NCI-H1092 (cell line): ENCODE measurements at regions not wholly inside any gene's neighbourhood (a gene's known extent, or its start where the extent isn't known, plus 50 kb on each side); places are given as distances from the start of the nearest gene placed in this dataset.
"Not testable (repeated sequence)": the region's sequence is repeated elsewhere in the genome, so short reads cannot be mapped to it uniquely, and the experiment has no call there.

Source experiments
- DNase-seq: peaks from one replicate; lab custom pipeline; 2025; lab: John Stamatoyannopoulos, UW

GRCh38 chr5:101647861-101648260, 648.2 kb downstream of the SLCO4C1 start:
- no peak for DNase-seq

- DNase-seq: no peak
Measured at GRCh38 chr5:101643794-101644193, 652.3 kb downstream of the SLCO4C1 start.

DNA sequence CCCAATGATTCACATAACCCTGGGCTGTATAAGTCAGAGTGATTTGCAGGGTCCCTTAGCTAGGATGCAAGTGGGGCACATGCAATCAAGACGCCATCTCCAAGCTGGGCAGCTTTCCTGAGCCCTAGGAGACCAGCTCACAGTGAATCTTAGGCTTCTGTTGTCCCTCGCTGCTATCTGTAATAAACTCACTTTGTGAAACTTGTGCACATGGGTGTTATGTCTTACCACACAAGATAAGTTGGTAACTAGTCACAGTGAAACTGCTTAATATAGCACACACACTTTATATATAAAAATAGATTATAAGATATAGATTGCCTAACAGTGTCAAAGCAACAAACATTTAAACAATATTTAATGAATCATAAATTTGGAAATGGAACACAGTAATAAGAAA, 658.5 kb downstream of the SLCO4C1 start:
- DNase-seq: no peak

DNA sequence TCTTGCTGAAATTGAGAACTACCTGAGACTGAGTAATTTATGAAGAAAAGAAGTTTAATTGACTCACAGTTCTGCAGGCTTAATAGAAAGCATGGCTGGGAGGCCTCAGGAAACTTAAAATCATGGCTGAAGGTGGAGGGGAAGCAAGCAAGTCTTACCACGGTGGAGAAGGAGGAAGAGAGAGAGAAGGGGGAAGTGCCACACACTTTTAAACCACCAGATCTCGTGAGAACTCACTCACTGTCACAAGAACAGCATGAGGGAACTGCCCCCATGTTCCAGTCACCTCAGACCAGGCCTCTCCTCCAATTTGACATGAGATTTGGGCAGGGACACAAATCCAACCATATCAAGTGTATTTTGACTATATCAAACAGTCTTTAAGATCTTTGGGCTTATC, 668.3 kb downstream of the SLCO4C1 start:
- DNase-seq: not testable (repeated sequence)

- no peak for DNase-seq
Measured at GRCh38 chr5:101626572-101626971, 669.5 kb downstream of the SLCO4C1 start.

- no peak for DNase-seq
Measured at GRCh38 chr5:101611039-101611438, 685.0 kb downstream of the SLCO4C1 start.

GRCh38 chr5:101608322-101608721, 687.8 kb downstream of the SLCO4C1 start:
- DNase-seq: no peak

DNA sequence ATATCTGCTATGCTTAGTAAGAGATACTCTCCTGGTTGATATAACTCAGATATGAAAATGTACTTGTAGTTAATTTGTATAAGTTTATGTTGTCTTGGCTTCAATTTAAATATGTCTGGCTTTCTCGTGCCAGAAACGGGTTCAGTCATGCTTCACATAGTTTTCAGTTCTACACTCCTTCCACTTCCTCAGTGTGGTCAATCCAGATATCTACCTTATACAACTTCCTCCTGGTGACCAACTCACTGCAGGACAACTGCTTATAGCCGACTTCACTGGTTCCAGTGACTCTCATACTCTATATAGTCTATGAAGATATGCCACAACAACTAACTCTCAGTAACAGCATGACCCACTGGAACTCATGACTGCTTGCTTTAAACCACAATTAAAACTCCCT, 690.4 kb downstream of the SLCO4C1 start:
- no peak for DNase-seq

GRCh38 chr5:101600614-101601013, 695.5 kb downstream of the SLCO4C1 start:
- no peak for DNase-seq

- DNase-seq: no peak
Measured at GRCh38 chr5:101590384-101590783, 687.3 kb upstream of the ST8SIA4 start.

DNA sequence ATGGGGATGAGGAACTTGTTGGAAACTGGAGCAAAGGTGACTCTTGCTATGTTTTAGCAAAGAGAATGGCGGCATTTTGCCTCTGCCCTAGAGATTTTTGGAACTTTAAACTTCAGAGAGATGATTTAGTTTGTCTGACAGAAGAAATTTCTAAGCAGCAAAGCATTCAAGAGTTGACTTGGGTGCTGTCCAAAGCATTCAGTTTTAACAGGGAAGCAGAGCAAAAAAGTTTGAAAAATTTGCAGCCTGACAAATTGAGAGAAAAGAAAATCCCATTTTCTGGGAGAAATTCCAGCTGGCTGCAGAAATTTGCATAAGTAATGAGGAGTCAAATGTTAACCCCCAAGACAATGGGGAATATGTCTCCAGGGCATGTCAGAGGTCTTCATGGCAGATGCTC, 682.3 kb upstream of the ST8SIA4 start:
- no peak for DNase-seq

- DNase-seq: no peak
Measured at GRCh38 chr5:101580591-101580990, 677.5 kb upstream of the ST8SIA4 start.

DNA sequence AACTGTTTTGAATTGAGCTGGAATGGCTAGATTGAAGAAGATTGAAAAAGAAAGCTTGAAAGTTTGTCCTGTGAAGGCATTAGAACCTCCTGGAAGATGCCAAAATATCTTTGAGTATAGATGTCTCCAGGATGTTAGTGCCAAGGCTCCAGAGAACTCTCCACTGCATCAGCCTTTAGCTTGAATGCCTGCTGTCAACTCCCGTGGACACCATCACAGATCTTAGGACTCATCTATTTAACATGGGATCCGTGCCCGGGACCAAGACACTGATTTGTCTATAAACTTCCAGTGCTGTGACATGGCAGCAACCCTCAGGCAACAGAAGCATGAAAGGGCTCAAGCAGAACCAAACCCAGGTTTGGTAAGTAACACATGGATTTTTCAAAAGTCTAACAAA, 670.9 kb upstream of the ST8SIA4 start:
- DNase-seq: no peak

- no peak for DNase-seq
Measured at GRCh38 chr5:101561018-101561417, 657.9 kb upstream of the ST8SIA4 start.

DNA sequence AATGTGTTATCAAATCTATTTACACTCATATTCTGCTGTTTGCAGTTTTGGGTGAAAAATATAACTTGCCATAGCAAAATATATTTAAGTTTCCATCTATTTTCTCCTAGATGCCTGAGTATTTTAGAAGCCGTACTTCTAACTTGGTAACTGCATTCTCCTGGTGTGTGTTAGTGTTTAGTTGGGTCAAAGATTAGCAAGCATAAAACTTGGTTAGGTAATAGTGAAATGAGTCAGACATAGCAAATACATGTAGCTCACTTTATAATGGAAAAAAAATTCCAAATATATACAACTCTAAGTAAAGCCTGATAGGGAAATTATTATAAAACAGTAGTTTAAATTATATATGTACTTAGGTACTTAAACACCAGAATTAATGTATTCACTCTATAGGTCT, 640.7 kb upstream of the ST8SIA4 start:
- no peak for DNase-seq

GRCh38 chr5:101539315-101539714, 636.2 kb upstream of the ST8SIA4 start:
- DNase-seq: no peak

DNA sequence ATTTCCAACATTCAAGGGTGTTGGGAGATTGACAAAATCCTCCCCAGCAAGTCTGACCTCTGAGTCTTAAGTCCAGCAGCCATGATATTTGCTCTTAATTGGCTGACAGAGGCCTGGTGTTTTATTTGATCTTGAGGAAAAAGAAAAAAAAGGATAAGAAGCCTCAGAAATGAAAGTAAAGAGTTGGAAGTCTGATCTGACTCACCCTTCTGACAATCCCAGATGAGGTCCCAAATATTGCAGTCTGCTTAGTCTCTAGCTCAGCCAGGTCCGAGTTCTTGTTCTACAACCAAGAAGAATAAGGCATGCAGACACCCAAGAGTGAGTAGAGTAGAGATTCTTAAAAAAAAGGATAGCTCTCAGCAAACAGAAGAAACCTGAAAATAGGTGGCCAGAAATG, 632.5 kb upstream of the ST8SIA4 start:
- DNase-seq: no peak

GRCh38 chr5:101534491-101535110, 631.5 kb upstream of the ST8SIA4 start:
- DNase-seq: no peak

- DNase-seq: no peak
Measured at GRCh38 chr5:101532430-101532829, 629.3 kb upstream of the ST8SIA4 start.

DNA sequence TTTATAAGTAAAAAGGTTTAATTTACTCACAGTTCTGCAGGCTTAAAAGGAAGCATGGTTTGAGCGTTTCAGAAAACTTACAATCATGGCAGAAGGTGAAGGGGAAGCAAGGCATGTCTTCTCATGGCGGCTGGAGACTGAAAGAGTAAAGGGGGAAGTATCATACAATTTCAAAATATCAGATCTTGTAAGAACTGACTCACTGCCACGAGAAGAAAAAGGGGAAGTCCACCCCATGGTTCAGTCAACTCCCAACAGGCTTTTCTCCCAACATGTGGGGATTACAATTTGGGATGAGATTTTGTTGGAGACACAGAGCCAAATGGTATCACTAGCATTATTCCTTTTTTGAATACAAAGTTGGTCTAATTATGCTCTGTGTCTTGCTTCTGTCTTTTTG, 627.9 kb upstream of the ST8SIA4 start:
- no peak for DNase-seq

GRCh38 chr5:101529094-101529493, 626.0 kb upstream of the ST8SIA4 start:
- not testable (repeated sequence) for DNase-seq

- DNase-seq: no peak
Measured at GRCh38 chr5:101520417-101520816, 617.3 kb upstream of the ST8SIA4 start.

GRCh38 chr5:101517795-101518194, 614.7 kb upstream of the ST8SIA4 start:
- no peak for DNase-seq

GRCh38 chr5:101515721-101516120, 612.6 kb upstream of the ST8SIA4 start:
- no peak for DNase-seq
